ENCODE measurements at regions not wholly inside any gene's neighbourhood (a gene's known extent, or its start where the extent isn't known, plus 50 kb on each side); places are given as distances from the start of the nearest gene placed in this dataset.

- H3K4me3 ChIP-seq (ENCODE audit: low read depth, low read length), result no peak overlapping the region
- no peak for TF ChIP-seq CTCF (IDR thresholded peaks at IDR 0.05; ENCODE audit: borderline replicate concordance, insufficient read depth, low read depth, low read length)
Observed at GRCh38 chr16:59686405-59686804, 952.3 kb upstream of the GOT2 start.

GRCh38 chr16:59684911-59685310 lies 950.8 kb upstream of the GOT2 start:
- no peak for TF ChIP-seq CTCF (IDR thresholded peaks at IDR 0.05; ENCODE audit: borderline replicate concordance, insufficient read depth, low read depth, low read length)
- no peak overlapping the region for H3K4me3 ChIP-seq (ENCODE audit: low read depth, low read length)

- no peak overlapping the region for H3K4me3 ChIP-seq (ENCODE audit: low read depth, low read length)
- TF ChIP-seq CTCF (IDR thresholded peaks at IDR 0.05; ENCODE audit: borderline replicate concordance, insufficient read depth, low read depth, low read length), result no peak
Observed at GRCh38 chr16:59683709-59684108, 949.6 kb upstream of the GOT2 start.

- no peak for TF ChIP-seq CTCF (IDR thresholded peaks at IDR 0.05; ENCODE audit: borderline replicate concordance, insufficient read depth, low read depth, low read length)
- H3K4me3 ChIP-seq (ENCODE audit: low read depth, low read length), result no peak overlapping the region
Observed at GRCh38 chr16:59665618-59666220, 931.6 kb upstream of the GOT2 start.

- no peak for TF ChIP-seq CTCF (IDR thresholded peaks at IDR 0.05; ENCODE audit: borderline replicate concordance, insufficient read depth, low read depth, low read length)
Observed at GRCh38 chr16:59658572-59658971, 924.5 kb upstream of the GOT2 start.

GRCh38 chr16:59655031-59655430 lies 920.9 kb upstream of the GOT2 start:
- H3K4me3 ChIP-seq (ENCODE audit: low read depth, low read length), result no peak overlapping the region
- TF ChIP-seq CTCF (IDR thresholded peaks at IDR 0.05; ENCODE audit: borderline replicate concordance, insufficient read depth, low read depth, low read length), result no peak

More at GRCh38 chr16:59658572-59658971, 924.5 kb upstream of the GOT2 start:
- no peak overlapping the region for H3K4me3 ChIP-seq (ENCODE audit: low read depth, low read length)

- no peak for TF ChIP-seq CTCF (IDR thresholded peaks at IDR 0.05; ENCODE audit: borderline replicate concordance, insufficient read depth, low read depth, low read length)
- no peak overlapping the region for H3K4me3 ChIP-seq (ENCODE audit: low read depth, low read length)
Observed at GRCh38 chr16:59654455-59654854, 920.3 kb upstream of the GOT2 start.
